ENCODE measurements at regions not wholly inside any gene's neighbourhood (a gene's known extent, or its start where the extent isn't known, plus 50 kb on each side); places are given as distances from the start of the nearest gene placed in this dataset.

DNA sequence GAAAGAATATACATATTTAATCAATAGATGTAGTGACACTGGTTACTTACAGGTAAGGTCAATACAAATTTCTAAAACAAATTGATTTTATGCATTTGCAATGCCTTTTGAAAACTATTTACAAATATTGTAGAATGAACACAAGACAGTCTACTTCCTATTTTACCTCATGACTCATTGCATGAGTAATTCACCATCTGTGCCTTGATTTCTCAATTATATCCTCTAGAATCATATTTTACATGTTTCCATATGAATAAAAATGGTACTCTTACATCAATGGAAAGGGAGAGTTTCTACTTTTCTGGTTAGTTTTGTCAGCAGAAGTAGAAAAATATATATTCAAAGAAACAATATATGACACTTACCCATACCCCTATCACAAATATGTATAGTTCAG is 203.8 kb upstream of the CDH7 start:
- no peak for DNase-seq (ENCODE audit: low spot score)

DNA sequence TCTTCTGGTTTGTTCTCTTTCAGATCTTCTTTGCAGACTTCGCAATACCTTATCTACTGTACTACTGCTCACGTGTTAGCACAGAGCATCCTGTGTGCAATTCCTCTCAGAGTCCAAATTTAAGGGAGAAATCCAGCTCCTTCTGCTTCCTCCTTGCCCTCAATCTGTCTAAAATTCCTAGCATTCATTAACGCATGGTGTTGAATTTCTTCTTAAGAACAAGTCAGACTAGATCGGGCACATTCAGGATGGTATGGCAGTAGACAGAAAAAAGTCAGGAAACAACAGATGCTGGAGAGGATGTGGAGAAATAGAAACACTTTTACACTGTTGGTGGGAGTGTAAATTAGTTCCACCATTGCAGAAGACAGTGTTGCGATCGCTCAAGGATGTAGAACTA is 206.1 kb upstream of the CDH7 start:
- DNase-seq (ENCODE audit: low spot score), result no peak

DNA sequence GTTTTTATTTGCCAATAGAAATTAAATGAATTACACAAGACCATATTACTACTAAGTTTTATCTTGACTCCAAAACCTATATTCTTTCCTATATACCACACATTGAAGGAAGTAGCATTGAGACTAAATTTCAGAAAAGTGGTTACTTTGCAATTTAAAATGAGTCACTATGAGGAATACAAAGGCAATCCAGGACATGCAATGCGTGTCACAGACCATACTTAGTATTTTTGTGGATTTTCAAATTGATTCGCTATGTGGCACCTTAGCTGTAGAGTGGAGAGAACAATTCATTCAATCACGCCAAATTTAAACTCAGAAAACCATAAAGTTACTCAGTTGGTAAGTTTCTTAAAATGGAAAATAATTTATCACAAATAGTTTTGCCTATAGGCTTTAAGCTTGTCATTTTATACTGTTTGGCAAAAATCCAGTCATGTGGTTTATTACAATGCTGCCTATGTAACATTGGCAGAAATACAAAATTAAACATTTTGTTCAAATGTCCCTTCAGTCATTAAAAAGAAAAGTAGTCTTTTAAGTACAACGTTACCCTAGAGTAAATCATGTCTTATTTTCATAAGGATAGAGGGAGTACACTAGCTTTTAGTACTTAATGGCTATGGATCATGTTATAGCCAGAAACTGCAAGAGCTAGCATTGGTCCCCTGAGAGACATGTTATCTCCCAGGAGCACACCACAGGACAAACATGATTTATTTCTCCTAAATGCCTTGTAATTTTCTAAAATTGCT is 222.8 kb upstream of the CDH7 start:
- no peak for DNase-seq (ENCODE audit: low spot score)

DNA sequence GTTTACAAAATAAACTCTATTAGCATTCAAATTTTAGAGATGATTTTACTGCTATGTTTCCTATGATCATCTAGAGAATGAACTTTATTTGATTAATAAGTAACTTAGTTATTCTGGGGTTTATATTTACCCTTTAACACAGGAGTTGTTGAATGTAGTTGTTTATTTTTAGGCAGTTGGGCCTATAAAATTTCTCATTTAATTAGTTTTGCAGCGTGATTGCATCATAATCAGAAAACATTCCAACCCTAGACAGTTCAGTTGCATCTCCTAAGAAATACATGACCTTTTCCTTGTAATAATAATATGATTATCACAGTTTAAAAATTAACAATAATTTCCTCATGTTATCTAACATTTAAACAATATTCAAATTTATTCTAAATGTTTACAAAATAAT is 224.7 kb upstream of the CDH7 start:
- no peak for DNase-seq (ENCODE audit: low spot score)

DNA sequence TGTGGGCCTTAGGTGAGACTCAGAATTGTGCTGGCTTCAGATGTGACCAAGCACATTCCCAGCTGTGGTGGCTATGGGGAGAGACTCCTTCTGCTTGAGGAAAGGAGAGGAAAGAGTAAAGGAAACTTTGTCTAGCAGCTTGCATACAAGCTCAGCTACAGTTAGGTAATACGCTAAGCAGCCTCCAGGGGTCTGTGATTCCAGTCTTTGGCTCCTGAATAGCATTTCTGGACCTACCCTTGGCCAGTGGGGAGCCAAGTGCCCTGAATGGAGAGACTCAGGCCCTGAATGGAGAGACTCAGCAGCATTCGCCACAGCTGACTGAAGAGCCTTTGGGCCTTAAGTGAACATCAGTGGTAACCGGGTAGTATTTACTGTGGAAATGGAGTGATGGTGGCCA is 227.4 kb upstream of the CDH7 start:
- DNase-seq (ENCODE audit: low spot score), result no peak

DNA sequence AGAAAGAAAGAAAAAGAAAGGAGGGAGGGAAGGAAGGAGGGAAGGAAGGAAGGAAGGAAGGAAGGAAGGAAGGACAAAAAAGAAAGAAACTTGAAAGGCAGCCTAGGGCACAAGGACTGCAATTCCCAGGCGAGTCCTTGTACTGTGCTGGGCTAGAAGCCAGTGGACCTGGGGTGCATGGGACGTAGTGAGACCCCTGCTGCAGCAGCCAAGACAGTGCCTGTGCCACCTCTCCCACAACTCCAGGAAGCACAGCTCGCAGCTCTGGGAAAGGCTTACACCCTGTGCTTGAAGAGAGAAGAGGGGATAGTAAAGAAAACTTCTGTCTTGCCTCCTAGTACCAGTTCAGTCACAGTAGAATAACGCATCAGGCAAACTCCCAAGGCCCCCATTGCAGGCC is 227.9 kb upstream of the CDH7 start:
- no peak for DNase-seq (ENCODE audit: low spot score)

DNA sequence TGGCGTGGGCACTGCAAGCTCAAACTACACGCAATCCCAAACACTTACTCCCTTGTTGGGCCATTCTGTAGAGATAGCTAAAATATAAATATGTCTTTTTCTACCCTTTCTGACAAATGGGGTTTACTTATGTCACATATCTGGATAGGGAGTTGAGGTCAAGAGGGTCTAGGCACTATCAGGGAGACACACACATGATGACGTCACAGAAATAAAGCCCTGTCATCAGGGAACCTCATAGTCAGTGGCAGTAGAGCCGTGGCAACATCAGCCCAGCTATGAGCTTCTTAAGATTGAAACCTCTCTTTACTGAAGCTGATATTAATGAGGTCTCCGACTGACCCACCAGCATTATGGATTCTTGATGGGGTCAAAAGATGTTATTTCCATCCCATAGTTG is 234.6 kb upstream of the CDH7 start:
- DNase-seq (ENCODE audit: low spot score), result no peak

DNA sequence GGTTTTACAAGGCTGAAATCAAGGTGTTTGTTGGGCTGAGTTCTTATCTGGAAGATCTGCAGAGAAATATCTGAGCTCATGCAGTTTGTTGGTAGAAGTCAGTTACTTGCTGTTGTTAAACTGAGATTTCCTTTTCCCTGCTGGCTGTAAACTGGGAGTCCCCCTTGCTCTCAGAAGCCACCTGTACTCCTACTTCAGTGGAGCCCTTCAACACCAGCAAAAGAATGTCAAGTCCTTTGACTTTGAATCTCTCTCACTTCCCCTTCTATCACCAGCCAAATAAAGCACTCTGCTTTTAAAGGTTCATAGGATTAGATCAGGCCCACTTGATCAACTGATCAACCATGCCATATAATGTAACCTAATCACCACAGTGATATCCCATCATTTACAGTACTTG is 252.2 kb upstream of the CDH7 start:
- DNase-seq (ENCODE audit: low spot score), result no peak

DNA sequence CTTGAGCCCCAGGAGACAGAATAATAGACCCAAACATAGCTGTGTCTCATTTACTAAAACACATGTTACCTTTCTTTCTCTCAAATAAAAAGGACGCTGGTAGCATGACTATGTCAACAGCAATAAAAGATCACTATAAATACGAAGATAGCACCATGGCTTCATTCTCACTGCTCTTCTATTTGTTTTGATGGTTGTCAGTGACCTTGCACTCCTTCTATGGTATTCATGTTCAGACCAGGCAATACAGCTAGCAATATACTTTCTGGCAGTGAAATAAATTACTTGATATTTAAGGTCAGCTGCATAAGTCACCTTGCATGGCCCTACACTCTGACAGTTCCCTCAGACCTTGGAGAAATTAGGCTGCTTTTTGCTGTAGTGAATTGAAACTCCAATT is 263.2 kb upstream of the CDH7 start:
- no peak for DNase-seq (ENCODE audit: low spot score)

DNA sequence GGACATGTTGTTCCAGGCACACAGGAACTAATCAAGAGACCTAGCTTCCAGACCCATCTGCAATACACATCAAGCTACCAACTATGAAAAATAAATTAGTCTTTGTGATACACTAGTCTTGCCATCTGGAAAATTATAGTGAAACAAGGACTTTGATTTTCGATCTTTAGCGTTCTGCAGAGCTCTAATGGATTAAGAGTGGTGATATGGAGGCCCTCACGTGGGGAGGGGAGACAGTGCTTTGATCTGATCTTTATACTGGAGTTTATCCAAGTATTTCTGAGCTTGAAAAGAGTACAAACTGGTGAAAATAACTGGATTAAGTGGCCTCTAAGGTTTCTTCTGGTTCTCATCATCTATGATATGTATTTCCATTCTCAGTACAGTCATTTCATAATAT is 273.4 kb upstream of the CDH7 start:
- no peak for DNase-seq (ENCODE audit: low spot score)

DNA sequence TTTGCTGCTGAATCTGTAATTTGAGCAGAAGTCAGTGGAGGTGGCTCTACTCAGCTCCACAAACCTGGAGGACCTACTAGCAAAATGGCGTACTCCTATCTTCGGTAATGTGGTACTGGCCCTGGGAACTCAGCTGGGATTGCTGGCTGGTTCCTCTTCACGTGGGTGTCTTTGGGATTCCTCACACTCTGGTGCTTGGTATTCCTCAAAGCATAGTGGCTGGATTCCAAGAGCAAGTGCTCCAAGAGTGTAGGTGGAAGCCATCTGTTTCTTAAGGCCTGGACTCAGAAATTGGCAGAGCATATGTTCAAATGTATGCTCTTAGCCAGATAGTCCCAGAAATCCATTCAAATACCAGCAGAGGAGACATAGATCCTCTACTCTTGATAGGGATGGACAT is 281.9 kb upstream of the CDH7 start:
- peak; percentile 93 for DNase-seq (ENCODE audit: low spot score)

DNA sequence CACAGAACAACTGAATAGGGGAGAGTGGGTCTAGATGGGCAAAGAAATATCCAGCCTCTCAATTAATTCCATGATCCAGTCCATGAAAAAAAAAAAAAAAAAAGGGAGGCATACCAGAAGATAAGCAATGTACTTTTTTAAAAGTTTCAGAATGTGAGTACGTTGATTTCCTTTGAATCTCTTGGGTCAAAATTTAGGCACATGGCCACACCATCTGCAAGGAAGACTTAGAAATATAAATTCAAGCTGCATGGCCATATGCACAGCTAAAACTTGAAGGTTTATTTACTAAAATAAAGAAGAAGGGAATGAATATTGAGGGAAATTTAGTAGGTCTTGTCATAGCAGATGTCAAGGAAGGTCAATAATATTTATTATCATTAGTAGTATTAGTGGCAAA is 286.5 kb upstream of the CDH7 start:
- DNase-seq (ENCODE audit: low spot score), result no peak

DNA sequence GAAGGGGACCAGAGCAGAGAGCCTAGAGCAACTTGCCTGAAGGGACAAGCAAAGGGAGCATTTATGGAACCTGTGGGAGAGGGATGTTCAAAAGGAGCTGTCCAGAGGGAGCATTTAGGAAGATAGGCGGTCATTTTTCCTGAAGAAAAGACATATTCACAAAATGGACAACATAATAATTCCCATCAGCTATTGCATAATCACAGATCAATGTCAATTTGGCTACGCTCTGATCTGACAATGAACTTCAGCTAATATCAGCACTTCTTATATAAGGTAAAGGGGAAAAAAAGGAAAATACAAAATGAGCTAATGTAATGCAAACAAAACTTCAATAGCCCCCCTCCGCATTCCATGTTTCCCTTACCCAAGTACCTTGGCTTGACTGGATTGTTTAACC is 291.1 kb upstream of the CDH7 start:
- no peak for DNase-seq (ENCODE audit: low spot score)

DNA sequence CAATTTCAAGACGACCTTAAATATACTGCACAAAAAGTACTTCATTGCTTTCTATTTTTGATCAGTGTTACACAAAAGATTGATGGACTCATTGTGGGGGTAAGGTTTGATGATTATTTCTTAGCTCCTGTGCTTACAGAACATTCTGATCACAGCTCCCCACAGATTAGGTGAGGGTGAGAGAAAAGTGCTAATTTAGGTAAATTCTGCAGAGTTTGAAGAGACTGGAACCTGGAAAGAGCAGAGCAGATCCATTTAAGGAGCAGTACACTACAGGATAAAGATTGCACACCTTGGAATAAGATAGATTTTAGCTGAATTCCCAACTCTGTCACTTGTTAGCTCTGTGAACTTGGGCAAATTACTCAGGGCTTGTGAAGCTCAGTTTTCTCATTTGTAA is 291.9 kb upstream of the CDH7 start:
- DNase-seq (ENCODE audit: low spot score), result no peak

DNA sequence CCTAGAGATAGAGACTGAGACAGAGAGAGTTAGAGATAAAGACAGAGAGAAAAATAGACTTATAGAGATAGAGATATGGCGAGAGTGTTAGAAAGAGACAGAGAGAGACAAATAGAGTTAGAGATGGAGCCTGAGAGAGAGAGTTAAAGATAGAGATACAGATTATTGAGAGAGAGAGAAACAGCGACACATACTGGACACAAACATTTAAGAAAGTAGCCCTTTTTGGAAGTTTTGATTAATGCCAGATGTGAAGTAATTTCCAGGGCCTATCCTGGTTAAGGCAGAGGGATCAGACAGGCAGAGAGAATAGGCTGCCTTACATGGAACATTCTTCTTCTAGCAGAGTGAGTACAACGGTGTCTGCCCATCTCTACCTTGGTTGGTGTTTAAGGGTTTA is 311.6 kb upstream of the CDH7 start:
- DNase-seq (ENCODE audit: low spot score), result no peak

DNA sequence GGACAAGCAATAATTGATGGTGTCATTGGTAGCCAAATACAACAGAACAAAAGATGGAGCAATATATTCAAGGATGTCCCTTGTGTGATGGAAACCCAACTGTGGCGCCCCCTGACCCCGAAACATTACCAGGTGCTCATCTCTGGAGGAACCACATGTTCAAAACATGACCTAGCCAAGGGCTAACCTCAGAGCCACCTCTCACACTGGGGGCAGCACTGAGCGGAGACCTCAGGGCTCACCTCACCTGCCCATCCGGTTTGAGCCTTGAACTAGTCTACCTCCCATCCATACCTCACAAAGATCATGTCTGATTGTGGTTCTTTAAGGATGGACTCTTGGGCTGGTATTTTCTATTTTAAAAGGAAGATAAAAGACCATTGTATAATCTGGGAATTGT is 314.4 kb upstream of the CDH7 start:
- DNase-seq (ENCODE audit: low spot score), result no peak

DNA sequence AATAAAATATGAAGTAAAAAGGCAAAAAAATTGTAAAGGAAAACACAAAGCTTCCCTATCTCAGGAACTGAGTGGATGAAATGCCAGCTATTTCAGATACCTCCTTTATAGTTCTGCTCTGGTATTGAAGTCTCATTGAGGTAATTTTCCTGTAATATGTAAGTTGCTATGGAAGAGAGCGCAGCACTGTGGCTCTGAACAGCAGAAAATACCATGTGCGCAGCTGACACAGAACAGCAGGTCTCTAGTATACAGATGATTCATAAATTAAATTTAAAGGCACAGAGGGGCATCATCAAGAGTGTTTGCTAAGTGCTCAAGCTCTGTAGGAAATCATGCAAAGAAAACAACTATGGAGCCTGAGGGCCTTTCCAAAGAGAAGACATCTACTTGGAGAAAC is 315.3 kb upstream of the CDH7 start:
- DNase-seq (ENCODE audit: low spot score), result no peak

DNA sequence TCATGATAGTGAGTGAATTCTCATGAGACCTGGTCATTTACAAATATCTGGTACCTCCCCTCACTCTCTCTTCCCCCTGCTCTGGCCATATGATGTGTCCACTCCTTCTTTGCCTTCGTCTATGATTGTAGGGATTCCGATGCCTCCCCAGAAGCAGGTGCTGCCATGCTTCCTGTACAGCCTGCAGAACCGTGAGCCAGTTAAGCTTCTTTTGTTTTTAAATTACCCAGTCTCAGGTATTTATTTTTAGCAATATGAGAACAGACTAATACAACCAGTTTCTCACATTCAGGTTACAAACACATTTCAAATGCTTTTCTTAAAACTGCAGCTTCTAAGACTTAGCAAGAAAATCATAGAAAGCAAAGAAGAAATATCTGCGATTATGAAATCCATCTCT is 321.2 kb upstream of the CDH7 start:
- no peak for DNase-seq (ENCODE audit: low spot score)

DNA sequence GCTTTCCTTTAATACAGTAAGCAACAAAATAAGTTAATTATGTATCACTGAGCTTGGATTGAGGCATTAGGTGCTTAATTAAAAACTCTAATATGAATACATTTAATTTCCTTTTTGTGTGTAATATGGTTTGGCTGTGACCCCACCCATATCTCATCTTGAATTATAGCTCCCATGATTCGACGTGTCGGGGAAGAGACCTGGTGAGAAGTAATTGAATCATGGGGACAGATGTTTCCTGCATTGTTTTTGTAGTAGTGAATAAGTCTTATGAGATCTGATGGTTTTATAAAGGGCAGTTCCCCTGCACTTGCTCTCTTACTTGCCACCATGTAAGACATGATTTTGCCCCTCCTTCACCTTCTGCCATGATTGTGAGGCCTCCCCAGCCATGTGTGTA is 325.4 kb upstream of the CDH7 start:
- no peak for DNase-seq (ENCODE audit: low spot score)

DNA sequence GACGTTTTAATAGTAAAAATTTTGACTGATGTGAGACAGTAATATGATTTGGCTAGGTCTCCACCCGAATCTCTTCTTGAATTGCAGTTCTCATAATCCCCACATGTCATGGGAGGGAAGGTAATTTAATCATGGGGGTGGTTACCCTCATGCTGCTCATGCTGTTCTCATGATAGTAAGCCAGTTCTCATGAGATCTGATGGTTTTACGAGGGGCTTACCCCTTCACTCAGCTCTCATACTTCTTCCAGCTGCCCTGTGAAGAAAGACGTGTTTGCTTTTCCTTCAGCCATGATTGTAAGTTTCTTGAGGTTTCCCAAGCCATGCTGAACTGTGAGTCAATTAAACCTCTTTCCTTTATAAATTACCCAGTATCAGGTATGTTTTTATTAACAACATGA is 327.0 kb upstream of the CDH7 start:
- DNase-seq (ENCODE audit: low spot score), result no peak

DNA sequence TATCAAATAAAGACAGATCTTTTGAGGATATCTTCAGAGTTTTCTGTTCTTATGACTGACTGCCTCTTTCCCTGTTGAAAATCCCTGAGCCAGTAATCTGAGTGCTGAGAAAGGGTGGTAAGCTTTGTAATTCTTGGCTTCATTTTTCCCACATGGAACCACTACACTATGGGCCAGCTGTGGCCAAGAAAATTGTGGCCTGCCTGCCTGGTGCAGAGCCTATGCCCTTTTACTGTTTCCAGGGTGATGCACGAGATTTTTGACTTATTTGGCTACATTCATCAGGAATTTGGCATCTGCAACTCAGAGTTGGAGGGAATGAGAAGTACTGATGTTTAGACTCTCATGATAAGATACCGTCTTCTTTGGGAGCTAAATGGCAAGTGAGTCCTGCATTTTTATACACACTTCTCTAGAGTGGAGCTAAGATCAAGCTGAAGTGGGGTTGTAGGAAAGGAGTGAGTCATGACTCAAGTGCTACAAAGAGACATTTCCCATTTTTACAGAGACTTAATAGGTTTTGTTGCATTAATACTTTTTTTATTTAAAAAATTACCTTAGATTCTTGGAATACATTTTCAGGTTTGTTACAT is 328.2 kb upstream of the CDH7 start:
- DNase-seq (ENCODE audit: low spot score), result no peak

DNA sequence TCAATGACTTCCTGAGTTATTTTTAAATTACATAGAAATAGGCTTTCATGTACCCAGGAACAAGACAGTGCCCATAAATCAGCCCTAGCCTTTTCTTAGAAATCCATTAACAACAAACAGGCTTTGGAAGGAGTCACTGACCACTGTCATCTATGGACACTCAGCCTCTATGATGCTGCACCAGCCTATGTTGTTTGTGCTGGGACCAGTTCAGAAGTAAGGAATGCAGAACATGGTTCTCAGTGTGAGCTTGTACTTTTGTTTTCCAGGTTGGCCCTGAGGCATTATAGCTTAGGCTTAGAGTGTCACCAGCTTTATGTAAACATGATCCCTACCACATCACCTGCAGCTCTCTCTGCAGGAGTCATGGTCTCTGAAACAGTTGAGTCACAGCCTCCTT is 335.7 kb upstream of the CDH7 start:
- no peak for DNase-seq (ENCODE audit: low spot score)

DNA sequence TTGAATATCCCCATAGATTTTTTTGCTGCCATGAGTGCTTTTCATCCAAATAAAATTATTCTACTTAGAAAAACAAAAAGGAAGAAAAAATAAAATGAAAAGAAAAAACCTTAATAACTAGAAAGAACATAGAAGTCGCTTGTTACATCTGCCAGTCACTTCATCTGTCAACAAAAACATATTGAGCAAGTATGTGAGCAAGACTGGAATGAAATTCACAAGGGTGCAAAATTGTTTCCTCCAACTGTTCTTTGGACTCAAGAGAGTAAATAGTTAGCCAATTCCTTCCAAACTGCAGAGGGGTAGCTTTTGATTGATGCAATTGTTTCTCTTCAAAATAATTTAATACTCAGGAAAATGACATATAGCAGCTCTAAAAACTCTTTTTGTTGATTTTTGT is 336.3 kb upstream of the CDH7 start:
- DNase-seq (ENCODE audit: low spot score), result no peak

DNA sequence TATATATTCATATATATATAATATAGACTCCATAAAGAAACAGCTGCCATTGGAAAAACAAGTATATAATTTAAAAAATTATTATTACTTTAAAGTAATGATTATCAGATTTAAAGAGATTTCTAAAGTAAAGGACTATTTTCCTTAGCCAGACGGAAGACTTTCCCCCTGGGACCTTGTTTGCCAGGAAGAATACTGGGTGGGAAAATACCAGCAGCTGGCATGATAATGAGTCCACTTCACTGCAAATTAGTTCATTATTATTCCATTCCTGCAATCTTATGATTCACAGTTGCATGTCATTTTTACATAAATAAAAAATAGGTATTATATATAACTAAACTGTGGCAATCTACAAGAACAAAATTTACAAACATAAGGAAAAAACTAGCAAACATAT is 339.8 kb upstream of the CDH7 start:
- peak; percentile 22 for DNase-seq (ENCODE audit: low spot score)
